Endodermal cell (in vitro differentiated cells): ENCODE measurements at regions not wholly inside any gene's neighbourhood (a gene's known extent, or its start where the extent isn't known, plus 50 kb on each side); places are given as distances from the start of the nearest gene placed in this dataset.

Source experiments
- DNase-seq: peaks from one replicate; pipeline ENCODE4 v3.0.0-alpha.2; 2017
- H3K27ac ChIP-seq: 2 replicates; pipeline ENCODE4 v1.5.1; 2013; ENCODE audit warnings: mild to moderate bottlenecking, low read depth, low read length, moderate library complexity
- H3K27me3 ChIP-seq: 2 replicates; pipeline ENCODE4 v1.6.1; 2013; ENCODE audit warnings: mild to moderate bottlenecking, low read length, moderate library complexity; ENCODE audit not compliant: insufficient read depth, control insufficient read depth, poor library complexity, severe bottlenecking
- H3K36me3 ChIP-seq: 2 replicates; pipeline ENCODE4 v1.7.0; 2013; ENCODE audit warnings: mild to moderate bottlenecking, low read length, moderate library complexity; ENCODE audit not compliant: control insufficient read depth, insufficient read depth
- H3K4me1 ChIP-seq: one replicate; pipeline ENCODE4 v1.7.0; 2013; ENCODE audit warnings: low read length; ENCODE audit not compliant: control insufficient read depth, insufficient read depth
- H3K4me3 ChIP-seq: 2 replicates; pipeline ENCODE4 v1.5.1; 2013; ENCODE audit warnings: mild to moderate bottlenecking, low read length, moderate library complexity
- H3K9ac ChIP-seq: 2 replicates; pipeline ENCODE4 v1.6.1; 2013; ENCODE audit warnings: mild to moderate bottlenecking, low read length, moderate library complexity; ENCODE audit not compliant: poor library complexity, severe bottlenecking; ENCODE audit errors: extremely low read depth
- H3K9me3 ChIP-seq: 2 replicates; pipeline ENCODE4 v1.6.1; 2013; ENCODE audit warnings: mild to moderate bottlenecking, low read length, moderate library complexity; ENCODE audit not compliant: control insufficient read depth
- H3K27ac Mint-ChIP-seq: 2 replicates; pipeline ENCODE4 v1.8.0; 2020; ENCODE audit warnings: mixed read lengths
- H3K27me3 Mint-ChIP-seq: 2 replicates; pipeline ENCODE4 v1.8.0; 2021; ENCODE audit warnings: mild to moderate bottlenecking, mixed read lengths; ENCODE audit not compliant: insufficient read depth
- H3K36me3 Mint-ChIP-seq: 2 replicates; pipeline ENCODE4 v1.8.0; 2020; ENCODE audit warnings: low read depth, mixed read lengths
- H3K4me1 Mint-ChIP-seq: 2 replicates; pipeline ENCODE4 v1.8.0; 2020; ENCODE audit warnings: mixed read lengths
- H3K4me3 Mint-ChIP-seq: 2 replicates; pipeline ENCODE4 v1.8.0; 2020; ENCODE audit warnings: mild to moderate bottlenecking, moderate library complexity, mixed read lengths
- H3K9me3 Mint-ChIP-seq: 2 replicates; pipeline ENCODE4 v1.8.0; 2020; ENCODE audit warnings: mild to moderate bottlenecking, mixed read lengths
- WGBS, 2 experiments: methylation state at CpG; one replicate each; pipeline versions ENCODE4 v1.1.5 to v1.1.7; 2013; ENCODE audit warnings: missing lambda C conversion rate in 2 of 2, mixed read lengths in 1 of 2; ENCODE audit not compliant: insufficient coverage in 1 of 2, insufficient read length in 1 of 2; 5-methylcytosine and 5-hydroxymethylcytosine counted together
- TF ChIP-seq, protein P1 (sequence below): fragments of 200-600 bp; sonication (generic); conservative IDR thresholded peaks from 2 replicates; pipeline ENCODE4 v1.5.0; 2021; ENCODE audit warnings: antibody characterized with exemption, mild to moderate bottlenecking

GRCh38 chr5:159667286-159667685 is 249.0 kb upstream of the ADRA1B start:
- no peak overlapping the region for H3K27ac Mint-ChIP-seq
- no peak for DNase-seq
- WGBS, 2 experiments, result 58 to 82% methylated on average over 1 to 2 of the region's 2 CpGs

GRCh38 chr5:159668556-159668955 is 247.7 kb upstream of the ADRA1B start:
- TF ChIP-seq, protein P1, sequence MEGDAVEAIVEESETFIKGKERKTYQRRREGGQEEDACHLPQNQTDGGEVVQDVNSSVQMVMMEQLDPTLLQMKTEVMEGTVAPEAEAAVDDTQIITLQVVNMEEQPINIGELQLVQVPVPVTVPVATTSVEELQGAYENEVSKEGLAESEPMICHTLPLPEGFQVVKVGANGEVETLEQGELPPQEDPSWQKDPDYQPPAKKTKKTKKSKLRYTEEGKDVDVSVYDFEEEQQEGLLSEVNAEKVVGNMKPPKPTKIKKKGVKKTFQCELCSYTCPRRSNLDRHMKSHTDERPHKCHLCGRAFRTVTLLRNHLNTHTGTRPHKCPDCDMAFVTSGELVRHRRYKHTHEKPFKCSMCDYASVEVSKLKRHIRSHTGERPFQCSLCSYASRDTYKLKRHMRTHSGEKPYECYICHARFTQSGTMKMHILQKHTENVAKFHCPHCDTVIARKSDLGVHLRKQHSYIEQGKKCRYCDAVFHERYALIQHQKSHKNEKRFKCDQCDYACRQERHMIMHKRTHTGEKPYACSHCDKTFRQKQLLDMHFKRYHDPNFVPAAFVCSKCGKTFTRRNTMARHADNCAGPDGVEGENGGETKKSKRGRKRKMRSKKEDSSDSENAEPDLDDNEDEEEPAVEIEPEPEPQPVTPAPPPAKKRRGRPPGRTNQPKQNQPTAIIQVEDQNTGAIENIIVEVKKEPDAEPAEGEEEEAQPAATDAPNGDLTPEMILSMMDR, result no peak
- no peak overlapping the region for H3K27ac Mint-ChIP-seq

More at GRCh38 chr5:159667286-159667685, 249.0 kb upstream of the ADRA1B start:
- Mint-ChIP-seq H3K27me3 (no peaks in the 10 kb centered on the region), H3K4me1 (no peaks in the 10 kb centered on the region), H3K9me3 (peaks cover 8% of the 10 kb centered on the region), H3K36me3 (no peaks in the 10 kb centered on the region), H3K4me3 (no peak overlapping the region)
- Histone ChIP-seq H3K27me3 (no peaks in the 10 kb centered on the region), H3K36me3 (no peaks in the 10 kb centered on the region), H3K9ac (no peak overlapping the region), H3K27ac (no peak overlapping the region), H3K9me3 (no peaks in the 10 kb centered on the region), H3K4me3 (no peak overlapping the region), H3K4me1 (no peaks in the 10 kb centered on the region)
- TF ChIP-seq, protein P1, result no peak

DNA sequence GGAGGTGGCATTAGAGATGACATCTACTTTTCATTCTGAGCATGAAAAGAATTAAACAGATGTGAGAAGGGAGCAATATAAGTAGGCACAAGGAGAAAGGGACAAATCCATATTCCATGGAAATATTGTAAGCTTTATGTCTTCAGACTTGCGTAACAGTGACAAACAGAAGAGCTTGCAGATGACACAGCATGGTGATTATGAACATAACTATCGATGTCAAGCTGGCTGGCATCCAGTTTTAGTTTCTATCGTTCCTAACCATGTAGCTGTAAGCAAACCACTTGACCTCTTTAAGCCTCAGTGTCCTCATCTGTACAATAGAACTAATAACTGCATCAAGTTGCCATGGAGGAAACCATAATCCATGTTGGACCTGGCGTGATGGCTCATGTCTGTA is 246.7 kb upstream of the ADRA1B start:
- DNase-seq, result no peak
- no peak overlapping the region for H3K4me3 ChIP-seq
- TF ChIP-seq, protein P1, result no peak
- Mint-ChIP-seq H3K27ac (no peak overlapping the region), H3K27me3 (peaks cover 2% of the 10 kb centered on the region), H3K4me3 (no peak overlapping the region), H3K4me1 (no peaks in the 10 kb centered on the region), H3K9me3 (peaks cover 13% of the 10 kb centered on the region), H3K36me3 (no peaks in the 10 kb centered on the region)
- no peaks in the 10 kb centered on the region for H3K4me1 ChIP-seq
- H3K27ac ChIP-seq, result no peak overlapping the region
- H3K9ac ChIP-seq, result no peak overlapping the region
- no peaks in the 10 kb centered on the region for H3K27me3 ChIP-seq
- no peaks in the 10 kb centered on the region for H3K9me3 ChIP-seq
- H3K36me3 ChIP-seq, result no peaks in the 10 kb centered on the region
- WGBS, 2 experiments, result 92 to 95% methylated on average over 4 of the region's 4 CpGs

More at GRCh38 chr5:159668556-159668955, 247.7 kb upstream of the ADRA1B start:
- Histone ChIP-seq H3K9ac (no peak overlapping the region), H3K4me1 (no peaks in the 10 kb centered on the region), H3K27ac (no peak overlapping the region), H3K27me3 (no peaks in the 10 kb centered on the region), H3K9me3 (no peaks in the 10 kb centered on the region), H3K4me3 (no peak overlapping the region), H3K36me3 (no peaks in the 10 kb centered on the region)
- 90 to 97% methylated on average over 2 to 3 of the region's 3 CpGs for WGBS, 2 experiments
- peaks cover under 1% of the 10 kb centered on the region for H3K27me3 Mint-ChIP-seq
- H3K4me3 Mint-ChIP-seq, result no peak overlapping the region
- peaks cover 13% of the 10 kb centered on the region for H3K9me3 Mint-ChIP-seq
- H3K4me1 Mint-ChIP-seq, result no peaks in the 10 kb centered on the region
- H3K36me3 Mint-ChIP-seq, result no peaks in the 10 kb centered on the region
- DNase-seq, result no peak
